Mesenchymal stem cell (in vitro differentiated cells and primary cell): ENCODE measurements at regions not wholly inside any gene's neighbourhood (a gene's known extent, or its start where the extent isn't known, plus 50 kb on each side); places are given as distances from the start of the nearest gene placed in this dataset.

Experiments
- DNase-seq: peaks from one replicate; pipeline ENCODE4 v3.0.0-alpha.2; 2013
- H2AFZ ChIP-seq: one replicate; pipeline ENCODE4 v1.6.1; 2013; ENCODE audit warnings: low read depth, mild to moderate bottlenecking, control low read depth, inconsistent platforms, low read length, moderate library complexity
- H2AK5ac ChIP-seq: 2 replicates; pipeline ENCODE4 v1.6.1; 2013; ENCODE audit warnings: low read length, moderate library complexity, mild to moderate bottlenecking, inconsistent platforms; ENCODE audit not compliant: severe bottlenecking
- H2BK120ac ChIP-seq: one replicate; pipeline ENCODE4 v1.6.1; 2013; ENCODE audit warnings: low read depth, mild to moderate bottlenecking, inconsistent platforms, low read length, moderate library complexity
- H2BK12ac ChIP-seq, 2 experiments: one replicate each; pipeline ENCODE4 v1.6.1; 2013; ENCODE audit warnings: inconsistent platforms in 2 of 2, low read length in 2 of 2, mild to moderate bottlenecking in 2 of 2, moderate library complexity in 2 of 2, control low read depth in 1 of 2
- H2BK15ac ChIP-seq: one replicate; pipeline ENCODE4 v1.6.1; 2013; ENCODE audit warnings: mild to moderate bottlenecking, low read depth, inconsistent platforms; ENCODE audit not compliant: poor library complexity, severe bottlenecking
- H2BK5ac ChIP-seq: 2 replicates; pipeline ENCODE4 v1.6.1; 2013; ENCODE audit warnings: low read depth, mild to moderate bottlenecking, low read length, control low read depth, inconsistent platforms; ENCODE audit not compliant: poor library complexity, severe bottlenecking
- H3K14ac ChIP-seq, 2 experiments: one replicate each; pipeline ENCODE4 v1.6.1; 2013; ENCODE audit warnings: inconsistent platforms in 2 of 2, low read length in 2 of 2, control low read depth in 1 of 2, mild to moderate bottlenecking in 1 of 2, moderate library complexity in 1 of 2
- H3K18ac ChIP-seq, 2 experiments: one replicate each; pipeline ENCODE4 v1.6.1; 2013; ENCODE audit warnings: inconsistent platforms in 2 of 2, low read length in 2 of 2, control low read depth in 1 of 2, low read depth in 1 of 2, mild to moderate bottlenecking in 1 of 2
- H3K23ac ChIP-seq, 2 experiments: one replicate each; pipeline ENCODE4 v1.6.1; 2013; ENCODE audit warnings: inconsistent platforms in 2 of 2, low read length in 2 of 2, mild to moderate bottlenecking in 2 of 2, moderate library complexity in 2 of 2, control low read depth in 1 of 2
- H3K27ac ChIP-seq: 2 replicates; pipeline ENCODE4 v1.5.1; 2013; ENCODE audit warnings: mild to moderate bottlenecking, moderate library complexity, low read length, control low read depth, inconsistent platforms; ENCODE audit not compliant: poor library complexity, severe bottlenecking
- H3K27me3 ChIP-seq, 2 experiments: 2 replicates each; pipeline versions ENCODE4 v1.6.1 to v1.7.0; 2013; ENCODE audit warnings: low read length in 2 of 2, mild to moderate bottlenecking in 2 of 2, moderate library complexity in 2 of 2, control low read depth in 1 of 2, inconsistent platforms in 1 of 2; ENCODE audit not compliant: control insufficient read depth in 1 of 2, insufficient read depth in 1 of 2
- H3K36me3 ChIP-seq, 2 experiments: 2 replicates each; pipeline versions ENCODE4 v1.6.1 to v1.7.0; 2013; ENCODE audit warnings: low read length in 2 of 2, control low read depth in 1 of 2, inconsistent platforms in 1 of 2, low read depth in 1 of 2, mild to moderate bottlenecking in 1 of 2; ENCODE audit not compliant: insufficient read depth in 2 of 2, control insufficient read depth in 1 of 2
- H3K4ac ChIP-seq, 2 experiments: one replicate each; pipeline ENCODE4 v1.6.1; 2013; ENCODE audit warnings: inconsistent platforms in 2 of 2, low read length in 2 of 2, mild to moderate bottlenecking in 2 of 2, moderate library complexity in 2 of 2, control low read depth in 1 of 2, low read depth in 1 of 2
- H3K4me1 ChIP-seq: 2 replicates; pipeline ENCODE4 v1.6.1; 2013; ENCODE audit warnings: low read depth, low read length, control low read depth; ENCODE audit not compliant: control insufficient read depth, insufficient read depth
- H3K4me2 ChIP-seq: 2 replicates; pipeline ENCODE4 v1.6.1; 2013; ENCODE audit warnings: low read length, mild to moderate bottlenecking, inconsistent platforms; ENCODE audit not compliant: poor library complexity, severe bottlenecking
- H3K4me3 ChIP-seq, 2 experiments: 2 replicates each; pipeline versions ENCODE4 v1.5.1 to v1.7.0; 2013; ENCODE audit warnings: low read length in 2 of 2, mild to moderate bottlenecking in 2 of 2, control low read depth in 1 of 2, low read depth in 1 of 2; ENCODE audit not compliant: insufficient read depth in 1 of 2
- H3K79me1 ChIP-seq: replicated peaks from 2 replicates; pipeline ENCODE4 v1.6.1; 2013; ENCODE audit warnings: mild to moderate bottlenecking, control low read depth, low read length, inconsistent platforms; ENCODE audit not compliant: poor library complexity, severe bottlenecking
- H3K9ac ChIP-seq: 2 replicates; pipeline ENCODE4 v1.7.0; 2013; ENCODE audit warnings: mild to moderate bottlenecking, low read length, moderate library complexity
- H3K9me3 ChIP-seq: 2 replicates; pipeline ENCODE4 v1.7.0; 2013; ENCODE audit warnings: mild to moderate bottlenecking, low read length; ENCODE audit not compliant: control insufficient read depth
- H4K8ac ChIP-seq: one replicate; pipeline ENCODE4 v1.6.1; 2013; ENCODE audit warnings: inconsistent platforms, mild to moderate bottlenecking, low read length, moderate library complexity
- H4K91ac ChIP-seq: one replicate; pipeline ENCODE4 v1.6.1; 2013; ENCODE audit warnings: mild to moderate bottlenecking, low read length, inconsistent platforms
- WGBS: methylation state at CpG from one replicate; pipeline ENCODE4 v1.1.7; 2013; ENCODE audit warnings: mixed read lengths; 5-methylcytosine and 5-hydroxymethylcytosine counted together

DNA sequence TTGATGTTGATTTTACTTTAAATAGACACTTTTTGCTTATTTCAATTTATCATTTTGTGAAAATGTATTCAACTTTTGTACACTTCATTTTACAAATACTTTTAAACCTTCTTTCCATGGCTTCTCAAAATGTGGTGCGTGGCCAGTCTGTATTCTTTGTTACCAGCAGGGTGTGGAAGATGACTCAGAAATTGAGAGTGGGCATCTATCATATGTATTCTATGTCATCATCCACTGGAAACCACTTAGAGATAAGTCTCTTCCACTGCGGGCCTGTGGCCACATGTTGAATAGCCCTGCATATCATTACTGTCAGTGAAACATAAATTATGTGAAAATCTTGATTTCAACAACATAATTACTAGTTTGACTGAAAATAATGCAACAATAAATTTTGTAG, 52.6 kb upstream of the MC3R start:
- H3K23ac ChIP-seq, result no peak overlapping the region
- no peak overlapping the region for H3K27ac ChIP-seq
- DNase-seq, result no peak
- no peak overlapping the region for H2AK5ac ChIP-seq
- no peak overlapping the region for H3K18ac ChIP-seq
- H2BK5ac ChIP-seq, result no peak overlapping the region
- H3K14ac ChIP-seq, result no peak overlapping the region
- no peak overlapping the region for H2BK12ac ChIP-seq
- no peaks in the 10 kb centered on the region for H3K79me1 ChIP-seq
- no peaks in the 10 kb centered on the region for H3K4me1 ChIP-seq
- H3K27me3 ChIP-seq, result no peaks in the 10 kb centered on the region
- no peak overlapping the region for H3K9ac ChIP-seq
- H4K91ac ChIP-seq, result no peak overlapping the region
- no peak overlapping the region for H2AFZ ChIP-seq
- no peak overlapping the region for H4K8ac ChIP-seq
- no peak overlapping the region for H3K4me2 ChIP-seq
- H2BK120ac ChIP-seq, result no peak overlapping the region
- no peak overlapping the region for H2BK15ac ChIP-seq
- no peak overlapping the region for H3K4me3 ChIP-seq
- WGBS, result no CpG with 5 or more reads among the region's 2 CpGs
- H3K9me3 ChIP-seq, result peaks cover 24% of the 10 kb centered on the region
- no peaks in the 10 kb centered on the region for H3K36me3 ChIP-seq
- H3K4ac ChIP-seq, result no peak overlapping the region
